ENCODE measurements at regions not wholly inside any gene's neighbourhood (a gene's known extent, or its start where the extent isn't known, plus 50 kb on each side); places are given as distances from the start of the nearest gene placed in this dataset.

- DNase-seq (ENCODE audit: low read depth): no peak
- in situ Hi-C loops (cut with HindIII; ENCODE audit: low sequenced_read_pairs): no loop called here
- TF ChIP-seq CTCF (IDR thresholded peaks at IDR 0.05; ENCODE audit: low read depth, low read length, missing control alignments): no peak
- H3K4me3 ChIP-seq (ENCODE audit: low read depth, low read length): no peak overlapping the region
These were observed 65.7 kb downstream of the UNC5CL start for GRCh38 chr6:40973304-40973703.

GRCh38 chr6:40972814-40973213 lies 66.2 kb downstream of the UNC5CL start:
- in situ Hi-C loops (cut with HindIII; ENCODE audit: low sequenced_read_pairs): no loop called here
- no peak for TF ChIP-seq CTCF (IDR thresholded peaks at IDR 0.05; ENCODE audit: low read depth, low read length, missing control alignments)
- DNase-seq (ENCODE audit: low read depth): no peak
- no peak overlapping the region for H3K4me3 ChIP-seq (ENCODE audit: low read depth, low read length)

- in situ Hi-C loops (cut with HindIII; ENCODE audit: low sequenced_read_pairs): no loop called here
- no peak for DNase-seq (ENCODE audit: low read depth)
- no peak overlapping the region for H3K4me3 ChIP-seq (ENCODE audit: low read depth, low read length)
- no peak for TF ChIP-seq CTCF (IDR thresholded peaks at IDR 0.05; ENCODE audit: low read depth, low read length, missing control alignments)
These were observed 66.8 kb downstream of the UNC5CL start for GRCh38 chr6:40972190-40972589.

GRCh38 chr6:40968620-40969164 lies 70.3 kb downstream of the UNC5CL start:
- H3K4me3 ChIP-seq (ENCODE audit: low read depth, low read length): no peak overlapping the region
- no peak for TF ChIP-seq CTCF (IDR thresholded peaks at IDR 0.05; ENCODE audit: low read depth, low read length, missing control alignments)
- in situ Hi-C loops (cut with HindIII; ENCODE audit: low sequenced_read_pairs): no loop called here
- no peak for DNase-seq (ENCODE audit: low read depth)

GRCh38 chr6:40966860-40967259 lies 72.2 kb downstream of the UNC5CL start:
- TF ChIP-seq CTCF (IDR thresholded peaks at IDR 0.05; ENCODE audit: low read depth, low read length, missing control alignments): no peak
- H3K4me3 ChIP-seq (ENCODE audit: low read depth, low read length): no peak overlapping the region
- in situ Hi-C loops (cut with HindIII; ENCODE audit: low sequenced_read_pairs): no loop called here
- no peak for DNase-seq (ENCODE audit: low read depth)

GRCh38 chr6:40965046-40965445 lies 74.0 kb downstream of the UNC5CL start:
- TF ChIP-seq CTCF (IDR thresholded peaks at IDR 0.05; ENCODE audit: low read depth, low read length, missing control alignments): no peak
- H3K4me3 ChIP-seq (ENCODE audit: low read depth, low read length): no peak overlapping the region
- in situ Hi-C loops (cut with HindIII; ENCODE audit: low sequenced_read_pairs): no loop called here
- DNase-seq (ENCODE audit: low read depth): peak; percentile 39

- in situ Hi-C loops (cut with HindIII; ENCODE audit: low sequenced_read_pairs): no loop called here
- no peak for DNase-seq (ENCODE audit: low read depth)
- no peak for TF ChIP-seq CTCF (IDR thresholded peaks at IDR 0.05; ENCODE audit: low read depth, low read length, missing control alignments)
- no peak overlapping the region for H3K4me3 ChIP-seq (ENCODE audit: low read depth, low read length)
These were observed 76.0 kb downstream of the UNC5CL start for GRCh38 chr6:40963019-40963418.

All from astrocyte of the cerebellum (primary cell).